ENCODE measurements at regions not wholly inside any gene's neighbourhood (a gene's known extent, or its start where the extent isn't known, plus 50 kb on each side); places are given as distances from the start of the nearest gene placed in this dataset.

- TF ChIP-seq HMGXB4 (CRISPR knock-in tag; IDR thresholded peaks at IDR 0.05; ENCODE audit: borderline replicate concordance) (no peak), CHD4 (IDR thresholded peaks at IDR 0.05; ENCODE audit: borderline replicate concordance) (no peak), CTCF (IDR thresholded peaks at IDR 0.05) (no peak)
Measured at GRCh38 chr14:83568141-83568540, 1961.8 kb upstream of the FLRT2 start.
